CD4-positive, alpha-beta T cell treated with Interleukin-15 for 4 hours (primary cell): ENCODE measurements at regions not wholly inside any gene's neighbourhood (a gene's known extent, or its start where the extent isn't known, plus 50 kb on each side); places are given as distances from the start of the nearest gene placed in this dataset.
A peak's percentile ranks its signal among the peaks of the same experiment; 100 is the strongest.

Experiments used
- DNase-seq: peaks from one replicate; pipeline ENCODE4 v3.0.0-alpha.2; 2020; ENCODE audit warnings: low spot score

- no peak for DNase-seq
Measured at GRCh38 chr11:109972939-109973338, 120.3 kb upstream of the ZC3H12C start.

GRCh38 chr11:109973486-109973885, 119.7 kb upstream of the ZC3H12C start:
- DNase-seq: no peak

GRCh38 chr11:109974523-109974922, 118.7 kb upstream of the ZC3H12C start:
- no peak for DNase-seq

- no peak for DNase-seq
Measured at GRCh38 chr11:109978895-109979294, 114.3 kb upstream of the ZC3H12C start.

- no peak for DNase-seq
Measured at GRCh38 chr11:109981031-109981636, 112.1 kb upstream of the ZC3H12C start.

GRCh38 chr11:109983358-109983757, 109.8 kb upstream of the ZC3H12C start:
- no peak for DNase-seq

GRCh38 chr11:109984634-109985289, 108.4 kb upstream of the ZC3H12C start:
- no peak for DNase-seq

- no peak for DNase-seq
Measured at GRCh38 chr11:109986488-109986887, 106.7 kb upstream of the ZC3H12C start.

GRCh38 chr11:109991835-109992234, 101.4 kb upstream of the ZC3H12C start:
- DNase-seq: no peak

- DNase-seq: no peak
Measured at GRCh38 chr11:109993786-109994185, 99.4 kb upstream of the ZC3H12C start.

- no peak for DNase-seq
Measured at GRCh38 chr11:109994907-109995306, 98.3 kb upstream of the ZC3H12C start.

- no peak for DNase-seq
Measured at GRCh38 chr11:109996060-109996459, 97.1 kb upstream of the ZC3H12C start.

- no peak for DNase-seq
Measured at GRCh38 chr11:109998921-109999320, 94.3 kb upstream of the ZC3H12C start.

- no peak for DNase-seq
Measured at GRCh38 chr11:110000031-110000502, 93.1 kb upstream of the ZC3H12C start.

- DNase-seq: no peak
Measured at GRCh38 chr11:110000850-110001249, 92.3 kb upstream of the ZC3H12C start.

- DNase-seq: no peak
Measured at GRCh38 chr11:110003426-110003825, 89.8 kb upstream of the ZC3H12C start.

GRCh38 chr11:110011595-110011994, 81.6 kb upstream of the ZC3H12C start:
- no peak for DNase-seq

GRCh38 chr11:110015695-110016094, 77.5 kb upstream of the ZC3H12C start:
- DNase-seq: no peak

- DNase-seq: no peak
Measured at GRCh38 chr11:110019675-110020074, 73.5 kb upstream of the ZC3H12C start.

GRCh38 chr11:110022548-110022947, 70.6 kb upstream of the ZC3H12C start:
- no peak for DNase-seq

- no peak for DNase-seq
Measured at GRCh38 chr11:110023711-110024110, 69.5 kb upstream of the ZC3H12C start.

GRCh38 chr11:110026858-110027626, 66.2 kb upstream of the ZC3H12C start:
- DNase-seq: peak; percentile 8
